ENCODE measurements at regions not wholly inside any gene's neighbourhood (a gene's known extent, or its start where the extent isn't known, plus 50 kb on each side); places are given as distances from the start of the nearest gene placed in this dataset.

DNA sequence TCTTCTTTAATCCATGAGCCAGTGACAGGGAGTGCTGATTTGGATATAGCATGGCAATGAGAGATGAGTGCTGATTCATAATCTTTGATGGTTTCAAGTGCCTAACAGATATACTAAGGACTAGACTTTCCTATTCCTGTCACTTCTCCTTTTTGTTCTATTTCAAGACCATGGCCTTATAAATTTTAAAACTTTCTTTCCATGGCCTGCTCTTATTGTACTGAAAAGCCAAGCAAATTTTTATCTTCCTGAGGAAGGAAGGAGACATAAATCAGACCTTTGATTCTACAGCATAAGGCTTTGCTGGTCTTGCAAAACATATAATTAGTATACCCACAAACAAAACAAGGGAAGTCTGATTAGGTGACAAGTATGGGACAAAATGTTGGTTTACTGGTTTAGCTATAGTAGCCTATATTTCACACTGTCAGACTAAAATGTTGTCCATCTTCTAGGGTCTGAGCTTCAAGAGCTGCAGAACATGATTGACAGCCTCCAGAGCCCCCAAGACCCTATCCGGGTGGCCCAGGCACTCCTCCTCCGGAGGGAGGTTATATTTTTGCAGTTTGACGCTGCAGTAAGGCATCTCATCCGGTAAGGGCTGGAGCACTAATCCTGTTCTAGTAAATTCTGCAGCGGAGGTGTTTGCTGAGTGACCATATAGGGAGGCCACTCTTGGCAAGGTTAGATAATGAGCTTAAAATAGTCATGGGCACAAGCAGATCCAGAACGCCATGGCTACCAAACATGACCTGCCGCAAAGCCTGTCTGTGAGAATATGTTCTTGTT lies 82.3 kb downstream of the CD164 start:
- no peak overlapping the region for H3K4me3 ChIP-seq (ENCODE audit: low read length)
- DNase-seq (ENCODE audit: low read depth) = no peak
- TF ChIP-seq, protein P1, sequence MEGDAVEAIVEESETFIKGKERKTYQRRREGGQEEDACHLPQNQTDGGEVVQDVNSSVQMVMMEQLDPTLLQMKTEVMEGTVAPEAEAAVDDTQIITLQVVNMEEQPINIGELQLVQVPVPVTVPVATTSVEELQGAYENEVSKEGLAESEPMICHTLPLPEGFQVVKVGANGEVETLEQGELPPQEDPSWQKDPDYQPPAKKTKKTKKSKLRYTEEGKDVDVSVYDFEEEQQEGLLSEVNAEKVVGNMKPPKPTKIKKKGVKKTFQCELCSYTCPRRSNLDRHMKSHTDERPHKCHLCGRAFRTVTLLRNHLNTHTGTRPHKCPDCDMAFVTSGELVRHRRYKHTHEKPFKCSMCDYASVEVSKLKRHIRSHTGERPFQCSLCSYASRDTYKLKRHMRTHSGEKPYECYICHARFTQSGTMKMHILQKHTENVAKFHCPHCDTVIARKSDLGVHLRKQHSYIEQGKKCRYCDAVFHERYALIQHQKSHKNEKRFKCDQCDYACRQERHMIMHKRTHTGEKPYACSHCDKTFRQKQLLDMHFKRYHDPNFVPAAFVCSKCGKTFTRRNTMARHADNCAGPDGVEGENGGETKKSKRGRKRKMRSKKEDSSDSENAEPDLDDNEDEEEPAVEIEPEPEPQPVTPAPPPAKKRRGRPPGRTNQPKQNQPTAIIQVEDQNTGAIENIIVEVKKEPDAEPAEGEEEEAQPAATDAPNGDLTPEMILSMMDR (IDR thresholded peaks at IDR 0.05; ENCODE audit: insufficient read depth, low read depth, low read length, missing control alignments) = no peak

DNA sequence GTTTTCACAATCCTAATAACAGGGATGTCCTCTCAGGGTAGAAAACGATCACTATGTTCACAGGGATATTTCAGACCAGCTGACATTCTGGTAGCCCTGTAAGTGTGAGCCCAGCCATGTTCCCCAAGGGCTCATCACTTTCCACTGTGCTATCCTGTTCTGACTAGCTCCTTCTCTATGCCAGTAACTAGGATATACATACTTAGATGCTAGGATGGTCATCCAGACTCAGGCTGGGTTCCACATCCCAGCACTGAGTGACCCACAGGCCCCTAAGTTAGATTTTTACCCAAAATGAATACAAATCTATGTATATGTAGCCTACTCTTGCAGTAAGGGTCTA lies 83.0 kb downstream of the CD164 start:
- no peak overlapping the region for H3K4me3 ChIP-seq (ENCODE audit: low read length)
- TF ChIP-seq, protein P1 (IDR thresholded peaks at IDR 0.05; ENCODE audit: insufficient read depth, low read depth, low read length, missing control alignments) = no peak
- DNase-seq (ENCODE audit: low read depth) = no peak

DNA sequence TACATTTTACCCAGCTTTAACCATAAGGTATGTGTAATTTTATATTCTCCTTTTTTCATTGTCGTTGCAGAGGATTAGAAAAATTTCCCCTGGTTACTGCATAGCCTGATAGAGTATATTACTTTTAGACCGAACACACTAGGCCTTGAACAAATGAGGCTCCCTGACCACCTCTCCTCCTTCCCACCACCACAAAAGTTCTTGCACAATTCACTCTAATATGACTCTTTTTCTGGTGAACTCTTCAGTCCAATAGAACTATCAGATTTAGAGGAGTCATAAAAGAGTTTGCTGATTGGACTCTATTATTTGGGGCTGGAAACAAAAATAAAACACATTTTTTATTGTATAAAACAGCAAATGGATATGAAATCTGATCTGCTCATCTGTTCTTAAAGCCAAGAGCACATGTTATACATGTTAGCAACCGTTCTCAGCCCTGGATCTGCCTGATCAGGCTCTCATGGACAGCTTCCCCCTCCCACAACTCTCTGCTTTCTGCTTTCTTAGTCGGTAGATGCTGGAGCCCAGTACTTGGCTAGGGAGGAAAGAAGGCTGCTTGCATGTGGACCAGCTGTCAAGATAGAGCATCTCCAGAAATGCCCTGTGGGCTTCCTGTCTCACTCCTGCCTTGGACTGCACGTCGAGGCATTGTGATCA lies 83.5 kb downstream of the CD164 start:
- TF ChIP-seq, protein P1 (IDR thresholded peaks at IDR 0.05; ENCODE audit: insufficient read depth, low read depth, low read length, missing control alignments) = no peak
- no peak overlapping the region for H3K4me3 ChIP-seq (ENCODE audit: low read length)
- DNase-seq (ENCODE audit: low read depth) = no peak

DNA sequence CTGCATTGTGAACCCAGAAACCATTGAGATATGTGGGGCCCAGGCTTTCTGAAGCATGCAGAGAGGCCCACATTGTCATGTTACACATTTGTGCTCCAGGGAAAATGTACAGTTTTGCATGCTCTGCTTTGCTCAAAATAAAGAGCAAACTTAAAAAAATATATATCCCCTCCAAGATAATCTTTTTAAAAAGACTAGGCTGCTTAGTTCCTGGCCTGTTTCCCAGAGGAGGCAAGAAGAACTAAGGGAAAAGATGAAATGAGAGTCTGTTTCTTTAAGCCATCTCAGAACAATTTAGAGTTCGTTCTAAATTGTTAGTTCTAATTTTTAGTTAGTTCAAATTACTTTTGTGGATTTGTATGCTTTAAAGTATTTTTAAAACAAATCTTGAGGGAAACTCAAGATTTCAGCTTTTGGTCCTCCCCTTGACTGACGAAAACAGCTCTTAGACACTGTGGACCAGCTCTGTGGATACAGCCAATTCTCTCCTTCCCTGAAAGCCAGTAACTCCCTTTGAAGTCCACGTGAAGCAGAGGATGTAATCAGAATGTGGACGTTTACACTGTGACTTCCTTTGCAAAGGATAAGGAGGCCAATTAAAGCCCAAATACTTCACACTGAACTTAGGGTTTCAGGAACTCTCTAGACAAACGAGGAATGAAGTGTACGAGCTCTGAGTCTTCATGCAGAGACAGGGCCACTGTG lies 84.7 kb downstream of the CD164 start:
- TF ChIP-seq, protein P1 (IDR thresholded peaks at IDR 0.05; ENCODE audit: insufficient read depth, low read depth, low read length, missing control alignments) = no peak
- DNase-seq (ENCODE audit: low read depth) = no peak
- H3K4me3 ChIP-seq (ENCODE audit: low read length) = no peak overlapping the region

DNA sequence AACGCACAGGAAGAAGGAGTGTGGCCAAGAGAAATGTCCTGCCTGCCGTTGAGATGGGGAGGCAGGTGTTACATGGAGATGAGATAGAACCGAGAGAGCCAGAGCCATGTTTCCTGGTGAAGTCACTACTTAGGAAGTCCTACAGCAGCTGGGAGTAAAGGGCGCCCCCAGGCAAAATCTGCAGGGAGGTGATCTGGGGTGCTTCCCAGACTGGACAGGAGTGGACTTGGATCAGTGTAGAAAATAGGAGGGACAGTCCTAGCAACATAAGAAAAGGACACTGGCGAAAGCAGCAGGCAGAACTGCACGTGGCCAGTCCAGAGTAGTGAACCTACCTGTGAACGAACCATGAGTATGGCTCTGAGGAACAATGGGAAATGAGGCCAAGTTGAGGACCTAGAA lies 85.3 kb downstream of the CD164 start:
- TF ChIP-seq, protein P1 (IDR thresholded peaks at IDR 0.05; ENCODE audit: insufficient read depth, low read depth, low read length, missing control alignments) = no peak
- no peak overlapping the region for H3K4me3 ChIP-seq (ENCODE audit: low read length)
- DNase-seq (ENCODE audit: low read depth) = no peak

DNA sequence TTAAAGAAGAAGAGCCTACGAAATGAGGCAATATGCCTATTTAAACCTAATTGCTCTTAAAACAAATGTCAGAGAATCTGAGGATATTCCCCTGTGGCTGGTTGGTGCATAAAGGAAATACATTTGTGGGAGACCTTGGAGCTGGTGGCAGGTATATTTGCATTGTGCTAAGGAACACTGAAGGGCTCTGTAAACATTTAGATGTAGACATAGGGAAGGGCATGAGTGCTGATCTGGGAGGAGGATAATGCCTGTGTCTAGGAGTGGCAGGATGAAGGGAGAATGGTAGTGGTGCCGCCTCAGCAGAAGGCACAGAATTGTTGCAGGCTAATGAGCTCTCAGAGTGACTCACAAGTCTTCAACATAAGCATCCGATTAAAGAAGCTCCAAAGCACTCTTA lies 85.8 kb downstream of the CD164 start:
- TF ChIP-seq, protein P1 (IDR thresholded peaks at IDR 0.05; ENCODE audit: insufficient read depth, low read depth, low read length, missing control alignments) = no peak
- peak; percentile 23 for DNase-seq (ENCODE audit: low read depth)
- H3K4me3 ChIP-seq (ENCODE audit: low read length) = no peak overlapping the region

Measured in epithelial cell of esophagus (primary cell).